OCI-LY1 (cell line): ENCODE measurements at regions not wholly inside any gene's neighbourhood (a gene's known extent, or its start where the extent isn't known, plus 50 kb on each side); places are given as distances from the start of the nearest gene placed in this dataset.

ENCODE experiments used
- EZH2 ChIP-seq: fragments of 200-600 bp; sonication (generic), shearing (Covaris generic); IDR thresholded peaks from 2 replicates; pipeline ENCODE4 v1.8.0; 2017; ENCODE audit warnings: borderline replicate concordance, mixed run types, mild to moderate bottlenecking, antibody characterized with exemption, low read length, moderate library complexity, mixed read lengths
- TF ChIP-seq, protein P1 (sequence below): fragments of 200-600 bp; sonication (generic), shearing (Covaris generic); IDR thresholded peaks from 2 replicates; pipeline ENCODE4 v1.5.1; 2017; ENCODE audit warnings: mild to moderate bottlenecking, antibody characterized with exemption, low read length, moderate library complexity, mixed read lengths

DNA sequence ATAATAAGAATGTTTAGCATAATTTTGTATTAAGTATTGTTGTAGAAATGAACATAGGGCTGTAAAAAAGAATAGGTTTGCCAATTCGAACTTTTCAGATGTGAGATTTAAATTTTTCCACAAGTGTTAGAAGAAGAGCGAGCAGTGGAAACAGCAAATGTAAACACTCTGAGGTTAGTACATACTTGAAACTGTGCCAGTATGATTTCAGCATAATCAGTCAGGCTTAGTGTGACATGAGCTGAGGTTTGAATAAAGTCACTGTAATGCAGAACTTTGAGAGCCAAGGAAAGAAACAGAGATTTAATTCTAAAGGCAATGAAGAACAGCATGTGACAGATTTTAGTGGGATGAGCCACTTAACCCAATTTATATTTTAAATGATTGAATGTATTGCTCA is 2166.4 kb downstream of the PCDH9 start:
- TF ChIP-seq, protein P1, sequence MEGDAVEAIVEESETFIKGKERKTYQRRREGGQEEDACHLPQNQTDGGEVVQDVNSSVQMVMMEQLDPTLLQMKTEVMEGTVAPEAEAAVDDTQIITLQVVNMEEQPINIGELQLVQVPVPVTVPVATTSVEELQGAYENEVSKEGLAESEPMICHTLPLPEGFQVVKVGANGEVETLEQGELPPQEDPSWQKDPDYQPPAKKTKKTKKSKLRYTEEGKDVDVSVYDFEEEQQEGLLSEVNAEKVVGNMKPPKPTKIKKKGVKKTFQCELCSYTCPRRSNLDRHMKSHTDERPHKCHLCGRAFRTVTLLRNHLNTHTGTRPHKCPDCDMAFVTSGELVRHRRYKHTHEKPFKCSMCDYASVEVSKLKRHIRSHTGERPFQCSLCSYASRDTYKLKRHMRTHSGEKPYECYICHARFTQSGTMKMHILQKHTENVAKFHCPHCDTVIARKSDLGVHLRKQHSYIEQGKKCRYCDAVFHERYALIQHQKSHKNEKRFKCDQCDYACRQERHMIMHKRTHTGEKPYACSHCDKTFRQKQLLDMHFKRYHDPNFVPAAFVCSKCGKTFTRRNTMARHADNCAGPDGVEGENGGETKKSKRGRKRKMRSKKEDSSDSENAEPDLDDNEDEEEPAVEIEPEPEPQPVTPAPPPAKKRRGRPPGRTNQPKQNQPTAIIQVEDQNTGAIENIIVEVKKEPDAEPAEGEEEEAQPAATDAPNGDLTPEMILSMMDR, result no peak
- TF ChIP-seq EZH2, result no peak
